C1 segment of cervical spinal cord (tissue), 14 donors: ENCODE measurements at regions not wholly inside any gene's neighbourhood (a gene's known extent, or its start where the extent isn't known, plus 50 kb on each side); places are given as distances from the start of the nearest gene placed in this dataset.
"Not testable (repeated sequence)": the region's sequence is repeated elsewhere in the genome, so short reads cannot be mapped to it uniquely, and the experiment has no call there.

ENCODE experiments used
- DNase-seq, 14 donors: peaks; one replicate each; lab custom pipeline; 2025; lab: John Stamatoyannopoulos, UW

DNA sequence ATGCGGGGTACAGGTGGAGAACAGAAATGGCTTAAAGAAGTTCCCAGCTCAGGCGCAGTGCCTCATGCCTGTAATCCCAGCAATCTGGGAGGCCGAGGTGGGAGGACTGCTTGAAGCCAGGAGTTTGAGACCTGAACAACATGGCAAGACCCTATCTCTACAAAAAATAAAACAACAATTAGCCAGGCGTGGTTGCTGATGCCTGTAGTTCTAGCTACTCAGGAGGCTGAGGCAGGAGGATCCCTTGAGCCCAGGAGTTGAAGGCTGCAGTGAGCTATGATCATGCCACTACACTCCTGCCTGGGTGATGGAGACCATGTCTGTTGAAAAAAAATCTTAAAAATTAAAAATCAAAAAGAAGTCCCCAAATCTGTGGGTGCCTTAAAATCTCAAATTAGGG, 228.3 kb upstream of the WSB1 start:
- no peak for DNase-seq

DNA sequence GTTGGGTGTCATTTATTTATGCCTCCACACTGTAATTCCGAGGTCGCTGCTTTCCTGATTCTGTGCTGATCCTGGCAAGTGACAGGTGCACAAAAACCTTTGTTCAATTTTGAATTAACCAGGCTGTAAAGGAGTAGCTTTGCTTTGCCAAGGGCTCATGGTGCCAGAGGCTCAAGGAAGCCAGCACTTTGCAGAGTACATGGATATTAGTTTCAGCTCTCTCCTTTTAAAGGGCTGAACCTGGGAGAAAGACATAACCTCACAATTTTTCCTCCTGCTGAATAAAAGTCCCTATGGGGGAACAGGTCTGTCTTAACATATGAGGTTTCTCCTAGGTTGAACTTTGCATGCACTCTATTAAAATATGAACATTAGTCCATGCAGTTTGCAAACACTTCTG, 227.6 kb upstream of the WSB1 start:
- no peak for DNase-seq

DNA sequence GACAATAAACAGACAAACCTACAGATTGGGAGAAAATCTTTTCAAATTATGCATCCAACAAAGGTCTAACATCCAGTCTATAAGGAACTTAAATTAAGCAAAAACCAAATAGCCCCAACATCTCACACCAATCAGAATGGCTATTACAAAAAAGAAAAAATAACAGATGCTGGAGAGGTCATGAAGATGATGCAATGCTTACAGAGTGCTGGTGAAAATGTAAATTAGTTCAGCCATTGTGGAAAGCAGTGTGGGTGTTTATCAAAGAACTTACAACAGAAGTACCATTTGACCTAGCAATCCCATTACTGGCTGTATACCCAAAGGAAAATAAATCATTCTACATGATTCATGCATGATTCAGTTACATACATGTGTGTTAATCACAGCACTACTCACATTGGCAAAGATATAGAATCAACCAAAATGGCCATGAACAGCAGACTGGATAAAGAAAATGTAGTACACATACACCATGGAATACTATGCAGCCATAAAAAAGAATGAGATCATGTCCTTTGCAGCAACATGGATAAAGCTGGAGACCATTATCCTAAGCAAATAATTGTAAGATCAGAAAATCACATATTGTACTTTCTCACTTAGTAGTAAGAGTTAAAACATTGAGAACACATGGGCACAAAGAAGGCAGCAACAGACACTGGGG, 223.9 kb upstream of the WSB1 start:
- no peak for DNase-seq

DNA sequence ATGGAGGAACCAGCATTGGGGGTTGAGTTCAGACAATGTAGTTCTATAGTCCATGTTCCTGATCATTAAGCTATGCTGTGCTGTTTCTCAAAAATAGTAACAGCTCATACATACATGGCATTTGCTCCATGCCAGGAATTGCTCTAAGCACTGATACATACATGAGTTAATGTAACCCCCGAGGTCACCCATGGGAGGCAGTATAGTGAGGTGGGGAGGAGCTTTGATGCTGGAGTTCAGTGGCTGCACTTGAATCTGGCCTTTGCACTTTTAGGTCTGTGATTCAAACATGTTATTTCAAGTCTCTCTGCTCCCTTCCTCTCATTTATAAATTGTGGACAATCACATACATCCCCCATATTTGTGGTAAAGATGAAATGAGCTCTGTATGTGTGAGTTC, 223.1 kb upstream of the WSB1 start:
- no peak for DNase-seq

DNA sequence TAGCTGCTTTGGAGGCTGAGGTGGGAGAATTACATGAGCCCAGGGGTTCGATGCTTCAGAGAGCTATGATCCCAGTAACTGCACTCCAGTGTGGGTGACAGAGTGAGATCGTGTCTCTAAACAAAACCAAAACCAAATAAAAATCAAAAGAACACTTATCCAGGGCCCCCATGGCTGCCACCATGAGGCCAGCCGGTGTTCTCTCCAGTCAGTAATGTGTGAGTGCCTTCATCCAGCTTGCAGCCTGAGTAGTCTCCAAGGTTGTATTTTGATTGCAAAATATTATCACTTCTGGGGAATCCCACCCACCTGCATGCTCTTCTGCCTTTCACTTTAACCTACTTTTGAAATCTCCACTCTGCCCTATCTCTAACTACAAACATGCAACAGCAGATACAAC, 221.0 kb upstream of the WSB1 start:
- DNase-seq = no peak

DNA sequence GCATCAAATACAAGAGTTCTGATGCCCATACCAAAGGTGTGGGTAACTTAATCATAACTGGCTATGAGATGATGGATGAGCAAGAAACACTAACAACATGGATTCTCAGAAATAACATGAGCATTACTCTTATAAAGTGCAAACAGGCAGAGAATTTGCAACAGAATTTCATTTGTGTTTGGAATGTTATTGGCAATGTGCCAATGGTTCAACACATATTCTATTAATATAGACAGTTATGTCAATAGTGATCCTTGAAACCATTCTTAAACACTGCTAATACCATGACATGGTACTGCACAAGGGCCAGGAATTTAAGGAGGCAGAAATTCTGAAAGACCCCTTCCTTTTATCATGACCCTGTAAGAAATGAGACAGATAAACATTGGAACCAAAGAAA, 217.1 kb upstream of the WSB1 start:
- DNase-seq = no peak

DNA sequence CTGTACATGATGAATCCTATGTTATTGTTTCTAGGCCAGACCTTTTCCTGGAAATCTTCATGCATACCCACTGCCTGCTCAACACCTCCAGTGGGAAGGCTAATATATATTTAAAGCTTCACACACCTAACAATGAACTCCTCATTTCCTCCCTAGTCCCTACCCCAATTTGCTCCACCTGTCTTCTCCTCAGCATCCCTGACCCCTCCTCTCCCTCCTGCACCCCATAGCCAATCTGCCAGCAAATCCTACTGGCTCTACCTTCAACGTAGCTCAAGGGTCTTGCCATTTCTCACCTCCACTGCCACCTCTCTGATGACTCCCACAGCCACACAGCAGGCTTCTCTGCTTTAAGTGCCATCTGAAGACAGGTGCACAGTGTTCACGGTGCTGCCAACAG, 215.6 kb upstream of the WSB1 start:
- DNase-seq = no peak

DNA sequence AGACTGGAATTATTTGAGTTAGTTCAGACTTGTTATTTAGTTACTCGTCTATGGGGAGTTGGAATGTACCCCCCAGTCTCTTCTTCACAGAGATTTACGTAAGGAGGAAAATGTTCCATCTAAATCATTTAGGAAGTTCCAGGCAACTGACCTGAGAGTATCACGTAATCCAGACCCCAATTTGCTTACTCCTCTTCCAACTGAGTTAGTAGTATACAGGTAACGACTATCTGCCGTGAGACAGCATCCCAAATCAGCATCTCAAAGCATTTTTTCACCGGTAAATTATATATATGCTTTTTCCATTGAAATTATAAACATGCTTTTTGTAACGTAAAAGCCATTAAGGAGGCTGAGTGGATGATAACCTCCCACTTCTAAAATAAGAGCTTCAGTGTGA, 214.3 kb upstream of the WSB1 start:
- no peak for DNase-seq

DNA sequence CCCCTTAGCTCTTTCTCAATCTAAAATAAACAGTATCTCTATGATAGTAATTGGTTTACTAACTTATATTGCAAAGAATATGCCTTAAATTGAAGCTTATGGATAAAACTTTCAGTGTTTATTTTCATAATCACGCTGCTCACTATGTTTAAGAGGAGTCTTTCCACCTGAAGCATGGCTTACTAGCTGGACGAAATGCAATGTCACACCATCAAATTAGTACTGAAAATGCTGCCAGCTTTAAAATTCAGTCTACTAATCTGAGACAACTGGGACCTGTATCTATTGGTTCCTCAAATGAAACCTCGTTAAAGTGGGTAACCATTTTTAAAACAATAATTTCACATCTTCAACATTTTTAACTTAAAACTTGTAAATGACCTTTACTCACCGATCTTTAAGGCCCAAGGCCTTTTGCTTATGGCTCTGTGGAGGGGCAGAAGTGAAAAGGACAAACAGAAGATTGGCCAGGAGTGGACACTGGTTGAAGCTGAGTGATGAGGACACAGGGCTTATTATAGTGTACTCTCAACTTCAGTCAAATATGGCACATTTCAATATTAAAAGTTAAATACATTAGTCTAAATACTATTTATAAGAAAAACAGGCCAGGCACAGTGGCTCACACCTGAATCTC, 212.8 kb upstream of the WSB1 start:
- no peak for DNase-seq

DNA sequence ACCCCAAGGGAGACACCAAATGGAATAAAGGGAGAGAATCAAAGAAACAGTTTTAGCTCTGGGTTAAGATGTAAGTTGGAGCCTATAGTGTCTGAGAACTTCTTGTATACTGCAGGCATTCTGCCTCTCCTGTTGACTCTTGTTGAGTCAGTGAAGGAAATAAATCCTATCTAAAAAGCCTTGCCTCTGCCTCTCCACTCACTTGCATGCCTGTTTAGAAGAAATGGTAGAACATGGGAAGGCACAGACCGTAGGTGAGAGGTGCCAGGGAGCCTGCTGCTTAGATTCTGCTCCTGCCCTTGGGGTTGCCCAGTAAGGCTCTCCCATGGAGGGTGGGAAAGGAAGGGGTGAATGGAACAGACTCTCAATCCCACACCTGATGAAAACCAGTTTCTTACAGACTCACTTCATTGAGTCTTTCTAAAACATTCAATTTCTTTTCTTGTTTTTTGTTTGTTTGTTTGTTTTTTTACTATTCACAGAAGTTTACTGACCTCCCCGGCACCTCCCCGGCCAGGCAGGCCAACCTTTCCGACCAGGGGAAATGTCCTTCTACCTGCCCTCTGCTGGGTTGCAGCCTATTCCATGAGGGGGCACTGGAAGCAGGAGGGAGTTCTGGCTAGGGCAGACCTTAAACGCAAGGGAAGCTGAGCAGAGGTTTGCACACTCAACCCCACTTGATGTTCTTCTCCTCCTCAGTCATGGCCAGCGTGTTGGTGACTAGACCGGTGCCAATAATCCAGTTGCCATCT, 211.7 kb upstream of the WSB1 start:
- no peak for DNase-seq

DNA sequence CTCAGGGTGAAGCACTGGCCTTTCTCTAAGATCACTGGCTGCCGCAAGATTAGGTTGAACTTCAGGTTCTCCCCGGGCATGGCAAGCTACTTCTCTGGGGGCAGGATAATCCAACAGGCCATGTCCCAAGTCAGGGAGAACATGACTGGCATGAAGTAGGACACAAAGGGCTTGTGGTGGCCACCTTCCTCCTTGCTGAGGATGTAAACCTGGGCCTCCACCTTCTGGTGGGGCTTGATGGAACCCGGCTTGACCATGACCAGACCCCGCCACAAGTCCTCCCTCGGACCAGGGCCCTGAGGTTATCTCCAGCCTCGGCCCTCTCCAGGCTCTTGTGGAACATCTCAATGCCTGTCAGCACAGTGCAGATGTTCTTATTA, 211.1 kb upstream of the WSB1 start:
- DNase-seq = no peak

DNA sequence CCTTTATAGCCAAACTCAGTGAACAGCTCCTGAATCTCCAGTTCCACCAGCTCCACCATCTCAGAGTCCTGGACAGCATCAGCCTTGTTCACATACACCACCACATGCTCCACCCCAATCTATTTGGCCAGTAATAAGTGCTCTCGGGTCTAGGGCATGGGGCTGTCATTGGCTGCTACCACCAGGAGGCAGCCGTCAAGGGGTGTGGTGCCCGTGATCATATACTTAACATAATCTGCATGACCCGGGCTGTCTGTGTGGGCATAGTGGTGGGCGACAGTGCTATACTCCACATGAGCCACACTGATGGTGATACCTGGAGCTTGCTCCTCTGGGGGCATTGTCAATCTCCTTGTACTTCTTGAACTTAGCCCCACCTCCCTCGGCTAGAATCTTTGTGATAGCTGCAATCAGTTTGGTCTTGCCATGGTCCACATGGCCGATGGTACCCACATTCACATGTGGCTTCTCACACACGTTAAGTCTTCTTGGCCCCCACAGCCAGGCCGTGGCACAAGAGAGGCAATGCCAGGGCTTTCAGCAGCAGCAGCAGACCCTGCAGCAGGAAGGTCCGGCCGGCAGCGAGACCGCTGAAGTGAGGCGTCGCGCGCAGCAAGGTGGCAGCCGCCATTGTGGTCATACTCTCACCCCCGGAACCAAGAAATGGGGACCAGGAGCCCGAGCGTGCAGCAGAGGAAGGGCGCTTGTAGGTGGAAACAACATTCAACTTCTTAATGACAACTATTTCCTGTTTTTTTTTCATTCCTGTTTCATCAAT, 210.3 kb upstream of the WSB1 start:
- DNase-seq = no peak

DNA sequence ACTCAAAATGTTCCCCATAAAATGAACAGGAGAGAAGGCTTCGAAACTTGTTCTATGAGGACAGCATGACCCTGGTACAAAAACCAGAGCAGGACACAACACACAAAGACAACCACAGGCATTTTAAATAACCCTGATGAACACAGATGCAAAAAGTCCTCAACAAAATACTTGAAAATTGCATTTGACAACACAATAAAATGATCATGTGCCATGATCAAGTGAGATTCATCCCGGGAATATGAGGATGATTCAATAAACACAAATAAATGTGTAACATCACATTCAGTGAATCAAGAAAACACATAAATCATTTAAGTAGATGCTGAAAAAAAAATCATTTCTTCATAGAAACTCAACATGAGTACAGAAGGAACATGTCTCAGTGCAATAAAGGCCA, 208.4 kb upstream of the WSB1 start:
- DNase-seq = no peak

DNA sequence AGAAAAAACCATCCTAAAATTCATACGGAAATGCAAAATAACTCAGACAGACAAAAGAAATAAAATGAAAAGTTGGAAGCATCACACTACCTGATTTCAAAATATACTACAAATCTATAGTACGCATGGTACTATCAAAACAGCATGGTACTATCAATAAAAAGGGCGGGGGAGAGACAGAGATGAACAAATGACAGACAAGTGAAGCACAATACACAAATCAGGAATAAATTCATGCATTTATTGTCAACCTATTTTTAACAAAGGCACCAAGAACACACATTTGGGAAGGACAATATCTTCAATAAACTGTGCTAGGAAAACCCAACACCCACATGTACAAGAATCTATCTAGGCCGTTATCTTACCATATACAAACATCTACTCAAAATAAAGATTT, 207.4 kb upstream of the WSB1 start:
- DNase-seq = no peak

DNA sequence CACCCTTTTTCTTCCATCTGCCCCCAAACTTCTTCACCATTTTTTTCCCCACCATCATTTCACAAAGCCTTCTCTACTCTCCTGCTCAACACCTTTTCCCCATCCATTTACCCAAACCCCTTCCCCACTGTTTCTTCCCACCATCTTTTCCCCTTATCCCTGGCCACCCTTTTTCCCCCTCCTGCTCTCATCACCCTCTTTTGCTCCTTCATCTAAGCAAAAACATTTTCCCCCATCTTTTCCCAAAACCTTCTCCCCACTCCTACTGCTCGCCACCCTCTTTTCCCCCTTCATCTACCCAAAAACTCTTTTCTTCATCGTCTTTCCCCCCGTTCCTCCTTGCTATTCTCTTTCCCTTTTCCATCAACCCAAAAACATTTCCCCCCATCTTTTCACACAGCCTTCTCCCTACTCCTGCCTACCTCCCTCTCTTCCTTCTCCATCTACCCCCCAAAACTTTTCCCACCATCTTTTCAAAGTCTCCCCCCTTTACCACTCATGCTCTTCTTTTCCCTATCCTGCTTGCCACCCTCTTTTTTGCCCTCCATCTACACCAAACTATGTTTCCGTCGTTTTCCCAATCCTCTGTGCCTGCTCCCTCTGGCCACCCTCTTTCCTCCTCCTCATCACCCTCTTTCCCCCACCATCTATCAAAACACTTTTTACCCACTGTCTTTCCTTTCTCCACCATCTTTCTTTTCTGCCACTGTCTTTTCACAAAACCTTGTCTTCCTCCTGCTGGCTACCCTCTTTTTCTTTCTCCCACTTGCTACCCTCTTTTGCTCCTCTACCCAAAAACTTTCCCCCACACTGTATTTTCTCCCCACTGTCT, 205.8 kb upstream of the WSB1 start:
- DNase-seq = no peak

DNA sequence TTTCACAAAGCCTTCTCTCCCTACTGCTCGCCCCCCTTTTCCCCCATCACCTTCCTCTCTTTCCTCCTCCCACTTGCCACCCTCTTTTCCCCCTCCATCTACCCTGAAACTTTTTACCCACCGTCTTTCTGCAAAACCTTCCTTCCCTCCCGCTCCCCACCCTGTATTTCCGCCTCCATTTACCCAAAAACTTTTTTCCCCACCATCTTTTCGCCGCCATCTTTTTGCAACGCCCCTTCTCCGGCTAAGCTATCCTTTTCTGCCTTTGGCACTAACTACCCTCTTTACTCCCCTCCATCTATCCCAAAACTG, 205.2 kb upstream of the WSB1 start:
- no peak for DNase-seq

DNA sequence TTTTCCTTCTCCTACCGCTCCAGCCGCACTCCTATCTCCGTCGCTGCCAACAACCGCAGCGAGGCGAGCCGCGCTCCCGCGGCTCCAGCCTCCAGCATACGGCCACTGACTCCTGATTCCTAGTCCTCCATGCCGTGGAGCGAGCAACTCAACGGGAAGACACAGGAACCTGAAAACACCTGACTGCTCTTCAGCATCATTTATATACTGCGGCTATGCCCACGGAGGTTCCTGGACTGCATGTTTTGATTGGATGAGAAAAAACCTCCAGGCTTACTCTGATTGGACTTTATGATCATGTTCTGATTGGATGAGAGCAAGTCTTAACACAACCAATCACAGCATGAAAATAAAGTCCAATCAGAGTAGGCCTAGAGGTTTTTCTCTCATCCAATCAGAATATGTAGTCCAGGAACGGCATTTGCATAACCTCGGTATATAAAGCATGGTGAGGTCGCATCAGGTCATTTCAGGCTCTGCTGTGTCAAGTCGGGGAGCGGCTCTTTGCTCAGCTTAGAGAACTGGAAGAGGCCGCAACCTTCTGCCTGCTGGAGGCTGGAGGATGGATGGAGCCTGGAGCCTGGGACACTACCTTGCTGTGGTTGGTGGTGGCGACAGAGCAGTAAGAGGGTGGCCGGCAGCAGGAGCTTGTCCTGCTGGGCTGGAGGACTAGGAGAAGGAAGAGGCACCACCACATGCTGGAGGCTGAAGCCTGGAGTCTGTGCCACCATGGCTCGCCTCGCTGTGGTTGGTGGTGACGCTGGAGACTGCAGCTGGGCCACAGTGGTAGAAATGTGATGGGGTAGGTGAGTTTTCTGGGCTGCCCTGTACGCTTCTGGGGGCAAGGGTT, 204.6 kb upstream of the WSB1 start:
- not testable (repeated sequence) for DNase-seq

DNA sequence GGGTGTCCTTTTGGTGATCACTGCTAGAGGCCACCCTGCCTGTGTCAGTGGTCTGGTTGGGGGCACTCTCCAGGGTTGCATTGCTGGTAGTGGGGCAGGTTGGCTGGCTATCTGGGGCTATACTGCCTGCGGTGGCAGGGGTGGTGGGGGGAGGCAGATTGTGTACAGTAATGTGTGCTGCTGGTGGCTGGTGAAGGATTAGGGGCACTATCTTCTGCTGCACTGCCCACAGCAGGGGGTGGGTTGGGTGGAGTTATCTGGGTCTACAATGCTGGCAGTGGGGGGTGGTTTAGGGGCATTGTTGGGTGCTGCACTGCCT, 204.0 kb upstream of the WSB1 start:
- DNase-seq = no peak

DNA sequence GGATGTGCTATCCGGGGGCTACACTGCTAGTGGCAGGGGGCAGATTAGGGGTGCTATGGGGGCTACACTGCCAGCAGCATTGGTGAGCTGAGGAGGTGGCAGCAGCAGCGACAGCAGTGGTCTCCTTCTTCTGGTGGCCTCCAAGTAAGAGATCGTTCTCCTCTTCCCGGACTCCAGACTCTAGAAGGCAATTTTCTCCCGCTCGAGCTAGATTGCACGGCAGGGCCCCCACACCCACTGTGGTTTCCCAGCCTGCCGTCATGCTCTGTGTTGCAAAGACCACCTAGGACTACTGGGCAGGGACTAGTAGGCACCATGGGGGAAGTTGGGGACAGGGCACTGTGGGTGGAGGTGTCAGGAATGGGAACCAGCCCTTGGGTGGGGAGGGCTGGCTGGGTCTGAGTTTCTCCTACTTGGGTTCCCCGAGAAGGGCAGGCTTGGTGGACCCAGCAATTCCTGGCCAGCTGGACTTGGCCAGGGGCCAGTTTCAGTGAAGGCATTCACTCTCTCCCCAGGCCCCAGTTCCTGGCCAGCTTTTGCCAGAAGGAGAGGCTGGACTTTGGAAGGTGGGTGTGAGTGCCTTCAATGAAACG, 203.4 kb upstream of the WSB1 start:
- not testable (repeated sequence) for DNase-seq

DNA sequence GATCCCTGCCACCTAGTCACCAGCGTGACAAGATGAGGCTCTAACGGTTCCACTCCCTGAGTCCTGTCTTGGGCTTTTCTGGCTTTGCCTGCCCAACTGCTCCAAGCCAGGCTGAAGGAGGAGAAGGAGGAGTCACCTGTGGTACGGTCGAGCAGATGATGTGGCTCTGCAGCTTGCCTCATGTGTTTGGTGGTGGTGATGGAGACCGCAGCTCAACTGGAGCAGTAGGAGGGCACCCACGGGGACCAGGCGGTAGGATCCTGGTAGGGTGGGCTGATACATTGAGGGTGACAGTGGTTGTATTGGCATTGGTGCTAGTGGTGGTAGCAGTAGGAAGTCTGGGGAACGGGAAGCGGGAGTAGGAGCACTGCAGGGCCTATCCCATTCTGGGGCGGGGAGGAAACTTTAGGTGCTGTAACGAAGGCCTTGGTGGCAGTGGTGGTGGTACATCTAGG, 202.8 kb upstream of the WSB1 start:
- no peak for DNase-seq
